ENCODE measurements at regions not wholly inside any gene's neighbourhood (a gene's known extent, or its start where the extent isn't known, plus 50 kb on each side); places are given as distances from the start of the nearest gene placed in this dataset.

DNA sequence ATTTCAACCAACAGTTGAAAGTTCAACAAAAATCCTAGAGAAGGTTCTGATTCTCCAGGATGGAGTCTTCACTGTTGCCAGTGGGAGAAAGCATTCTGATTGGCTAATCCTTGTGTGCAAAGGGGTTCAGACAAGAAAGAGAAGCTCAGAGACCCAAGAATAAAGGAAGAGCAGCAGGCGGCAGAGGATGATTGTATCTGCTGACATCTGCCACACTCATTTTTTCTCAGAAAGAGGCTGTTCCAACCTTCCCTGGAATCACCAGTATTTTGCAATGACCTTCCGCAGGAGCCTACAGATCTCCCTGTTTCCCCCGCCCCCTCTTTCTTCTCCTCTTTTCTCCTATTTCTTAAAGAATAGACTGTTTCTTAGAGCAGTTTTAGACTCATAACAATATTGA is 376.7 kb downstream of the CDH26 start:
- intact Hi-C loops (cut with DNase I; ENCODE audit: low total_unique reads), result no loop called here
- Histone ChIP-seq H3K27ac (no peak overlapping the region), H3K27me3 (no peaks in the 10 kb centered on the region), H3K4me3 (no peak overlapping the region), H3K36me3 (no peaks in the 10 kb centered on the region), H3K4me1 (no peaks in the 10 kb centered on the region), H3K9me3 (no peaks in the 10 kb centered on the region)
- TF ChIP-seq, protein P1, sequence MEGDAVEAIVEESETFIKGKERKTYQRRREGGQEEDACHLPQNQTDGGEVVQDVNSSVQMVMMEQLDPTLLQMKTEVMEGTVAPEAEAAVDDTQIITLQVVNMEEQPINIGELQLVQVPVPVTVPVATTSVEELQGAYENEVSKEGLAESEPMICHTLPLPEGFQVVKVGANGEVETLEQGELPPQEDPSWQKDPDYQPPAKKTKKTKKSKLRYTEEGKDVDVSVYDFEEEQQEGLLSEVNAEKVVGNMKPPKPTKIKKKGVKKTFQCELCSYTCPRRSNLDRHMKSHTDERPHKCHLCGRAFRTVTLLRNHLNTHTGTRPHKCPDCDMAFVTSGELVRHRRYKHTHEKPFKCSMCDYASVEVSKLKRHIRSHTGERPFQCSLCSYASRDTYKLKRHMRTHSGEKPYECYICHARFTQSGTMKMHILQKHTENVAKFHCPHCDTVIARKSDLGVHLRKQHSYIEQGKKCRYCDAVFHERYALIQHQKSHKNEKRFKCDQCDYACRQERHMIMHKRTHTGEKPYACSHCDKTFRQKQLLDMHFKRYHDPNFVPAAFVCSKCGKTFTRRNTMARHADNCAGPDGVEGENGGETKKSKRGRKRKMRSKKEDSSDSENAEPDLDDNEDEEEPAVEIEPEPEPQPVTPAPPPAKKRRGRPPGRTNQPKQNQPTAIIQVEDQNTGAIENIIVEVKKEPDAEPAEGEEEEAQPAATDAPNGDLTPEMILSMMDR (IDR thresholded peaks at IDR 0.05), result no peak
- TF ChIP-seq EP300 (IDR thresholded peaks at IDR 0.05) (no peak), POLR2AphosphoS5 (IDR thresholded peaks at IDR 0.05) (no peak), POLR2A (IDR thresholded peaks at IDR 0.05) (no peak)
- WGBS, 5 donors, result 93 to 96% (median 94%) methylated on average over 3 of the region's 3 CpGs
- DNase-seq, result no peak

- Histone ChIP-seq H3K27me3 (no peaks in the 10 kb centered on the region), H3K4me3 (no peak overlapping the region), H3K9me3 (no peaks in the 10 kb centered on the region), H3K27ac (no peak overlapping the region), H3K4me1 (no peaks in the 10 kb centered on the region), H3K36me3 (no peaks in the 10 kb centered on the region)
- no peak for DNase-seq
- TF ChIP-seq POLR2A (IDR thresholded peaks at IDR 0.05), result no peak
- TF ChIP-seq, protein P1 (IDR thresholded peaks at IDR 0.05), result no peak
- TF ChIP-seq POLR2AphosphoS5 (IDR thresholded peaks at IDR 0.05), result no peak
- no peak for TF ChIP-seq EP300 (IDR thresholded peaks at IDR 0.05)
- intact Hi-C loops (cut with DNase I; ENCODE audit: low total_unique reads), result no loop called here
- 82 to 89% (median 86%) methylated on average over 8 of the region's 8 CpGs for WGBS, 5 donors
Measured at GRCh38 chr20:60338556-60338955, 380.3 kb downstream of the CDH26 start.

DNA sequence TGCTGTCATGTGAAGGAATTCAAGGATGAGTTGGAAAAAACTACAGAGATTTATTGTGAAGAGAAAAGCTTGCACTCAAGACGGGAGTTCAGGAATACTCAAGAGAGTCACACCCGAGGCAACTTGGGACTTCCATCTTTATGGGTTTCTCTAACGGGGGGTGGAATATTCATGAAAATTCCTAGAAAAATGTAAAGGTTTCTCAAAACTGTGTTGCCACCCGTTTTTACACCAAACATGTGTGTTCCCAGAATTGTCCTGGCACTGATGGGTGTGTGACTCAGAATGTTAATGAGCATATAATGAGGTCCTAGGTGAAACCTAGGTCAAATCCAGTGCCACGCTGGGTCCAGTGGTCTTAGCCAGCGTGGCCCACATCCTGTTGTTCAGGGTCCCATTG is 381.5 kb downstream of the CDH26 start:
- Histone ChIP-seq H3K27ac (no peak overlapping the region), H3K9me3 (no peaks in the 10 kb centered on the region), H3K4me1 (no peaks in the 10 kb centered on the region), H3K27me3 (no peaks in the 10 kb centered on the region), H3K36me3 (no peaks in the 10 kb centered on the region), H3K4me3 (no peak overlapping the region)
- 79 to 89% (median 84%) methylated on average over 6 of the region's 6 CpGs for WGBS, 5 donors
- no peak for DNase-seq
- TF ChIP-seq POLR2AphosphoS5 (IDR thresholded peaks at IDR 0.05), result no peak
- no peak for TF ChIP-seq EP300 (IDR thresholded peaks at IDR 0.05)
- TF ChIP-seq POLR2A (IDR thresholded peaks at IDR 0.05), result no peak
- TF ChIP-seq, protein P1 (IDR thresholded peaks at IDR 0.05), result no peak
- intact Hi-C loops (cut with DNase I; ENCODE audit: low total_unique reads), result no loop called here

DNA sequence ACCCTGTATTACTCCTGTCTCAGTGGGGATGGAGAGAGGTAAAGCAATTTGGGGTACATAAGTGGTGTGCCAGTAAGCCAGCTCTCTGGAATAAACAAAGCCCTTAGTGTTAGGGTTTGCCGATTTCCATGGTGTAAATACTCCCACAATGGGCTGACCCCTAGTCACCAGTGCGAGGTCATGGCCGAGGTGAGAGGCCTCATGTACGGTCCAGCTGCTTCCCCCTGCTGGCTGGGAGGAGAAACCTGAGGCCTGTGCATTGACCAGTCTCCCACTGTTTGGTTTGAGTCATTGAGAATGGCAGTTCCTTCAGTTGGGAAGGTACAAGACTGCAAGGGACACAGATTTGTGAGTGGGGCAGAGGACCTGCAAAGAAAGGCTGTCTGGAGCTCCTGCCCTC is 382.0 kb downstream of the CDH26 start:
- intact Hi-C loops (cut with DNase I; ENCODE audit: low total_unique reads), result no loop called here
- no peak overlapping the region for H3K27ac ChIP-seq
- TF ChIP-seq EP300 (IDR thresholded peaks at IDR 0.05) (no peak), POLR2AphosphoS5 (IDR thresholded peaks at IDR 0.05) (no peak), POLR2A (IDR thresholded peaks at IDR 0.05) (no peak)
- TF ChIP-seq, protein P1 (IDR thresholded peaks at IDR 0.05), result no peak
- H3K9me3 ChIP-seq, result no peaks in the 10 kb centered on the region
- H3K27me3 ChIP-seq, result no peaks in the 10 kb centered on the region
- 76 to 93% (median 80%) methylated on average over 4 of the region's 4 CpGs for WGBS, 5 donors
- no peak for DNase-seq
- no peaks in the 10 kb centered on the region for H3K36me3 ChIP-seq
- H3K4me3 ChIP-seq, result no peak overlapping the region
- H3K4me1 ChIP-seq, result no peaks in the 10 kb centered on the region

All from stomach (tissue), 8 donors.